Keratinocyte (primary cell): ENCODE measurements at regions not wholly inside any gene's neighbourhood (a gene's known extent, or its start where the extent isn't known, plus 50 kb on each side); places are given as distances from the start of the nearest gene placed in this dataset.
"Not testable (repeated sequence)": the region's sequence is repeated elsewhere in the genome, so short reads cannot be mapped to it uniquely, and the experiment has no call there.

Experiments used
- DNase-seq: peaks from one replicate; pipeline ENCODE4 v3.0.0-alpha.2; 2011; ENCODE audit warnings: low read depth, missing footprints, low spot score
- FAIRE-seq: peaks from 2 replicates; lab custom pipeline; 2011; peaks lifted over from hg19 to GRCh38; lab: Jason Lieb, UNC
- H2AFZ ChIP-seq: 2 replicates; pipeline ENCODE4 v1.6.0; 2012; ENCODE audit warnings: low read length, control low read depth, inconsistent platforms; ENCODE audit not compliant: control insufficient read depth
- H3K27ac ChIP-seq: 2 replicates; pipeline ENCODE4 v1.5.1; 2011; ENCODE audit warnings: low read length; ENCODE audit not compliant: control insufficient read depth, insufficient read depth
- H3K27me3 ChIP-seq: 3 replicates; pipeline ENCODE4 v1.6.0; 2011; ENCODE audit warnings: low read length; ENCODE audit not compliant: control insufficient read depth, insufficient read depth; ENCODE audit errors: extremely low read depth
- H3K36me3 ChIP-seq, 2 experiments: 2 replicates in 1 of 2; 3 replicates in 1 of 2; pipeline ENCODE4 v1.5.1; 2011; ENCODE audit warnings: low read length in 2 of 2, mild to moderate bottlenecking in 1 of 2; ENCODE audit not compliant: control insufficient read depth in 2 of 2, insufficient read depth in 2 of 2; ENCODE audit errors: extremely low read depth in 1 of 2
- H3K4me1 ChIP-seq: 3 replicates; pipeline ENCODE4 v1.5.1; 2011; ENCODE audit warnings: low read length; ENCODE audit not compliant: control insufficient read depth, insufficient read depth; ENCODE audit errors: extremely low read depth
- H3K4me2 ChIP-seq: 3 replicates; pipeline ENCODE4 v1.6.0; 2011; ENCODE audit warnings: low read depth, low read length; ENCODE audit not compliant: control insufficient read depth, insufficient read depth; ENCODE audit errors: extremely low read depth
- H3K4me3 ChIP-seq, 3 experiments: fragments of 200-600 bp in 1 of 3; sonication (generic) in 1 of 3; 2 replicates in 2 of 3; 3 replicates in 1 of 3; pipeline ENCODE4 v1.5.1; 2011 to 2016; ENCODE audit warnings: low read length in 3 of 3, mild to moderate bottlenecking in 3 of 3, control low read depth in 2 of 3, inconsistent platforms in 1 of 3, low read depth in 1 of 3, mixed read lengths in 1 of 3, mixed run types in 1 of 3, moderate library complexity in 1 of 3; ENCODE audit not compliant: control insufficient read depth in 2 of 3, insufficient read depth in 2 of 3; ENCODE audit errors: extremely low read depth in 1 of 3
- H3K79me2 ChIP-seq: 2 replicates; pipeline ENCODE4 v1.6.0; 2012; ENCODE audit warnings: low read length; ENCODE audit not compliant: control insufficient read depth, insufficient read depth
- H3K9ac ChIP-seq: 3 replicates; pipeline ENCODE4 v1.6.0; 2011; ENCODE audit warnings: low read length; ENCODE audit not compliant: control insufficient read depth, insufficient read depth; ENCODE audit errors: extremely low read depth
- H3K9me1 ChIP-seq: 3 replicates; pipeline ENCODE4 v1.6.0; 2011; ENCODE audit warnings: low read length; ENCODE audit not compliant: control insufficient read depth, insufficient read depth; ENCODE audit errors: extremely low read depth
- H3K9me3 ChIP-seq: 2 replicates; pipeline ENCODE4 v1.5.1; 2012; ENCODE audit warnings: low read depth, low read length; ENCODE audit not compliant: control insufficient read depth
- H4K20me1 ChIP-seq: 3 replicates; pipeline ENCODE4 v1.6.0; 2011; ENCODE audit warnings: low read length; ENCODE audit not compliant: control insufficient read depth, insufficient read depth; ENCODE audit errors: extremely low read depth
- EZH2 ChIP-seq: IDR thresholded peaks from one replicate; pipeline ENCODE4 v1.6.1; 2012; ENCODE audit warnings: inconsistent platforms, mild to moderate bottlenecking, low read length, moderate library complexity
- dilution Hi-C: fragments of 300-500 bp; cut with MboI; formaldehyde crosslinking; loops from one replicate; pipeline ENCODE4 v1.7.0; 2020; ENCODE audit warnings: low sequenced_read_pairs; ENCODE audit not compliant: extremely low pct_ligation_motif_present
- TF ChIP-seq, protein P1 (sequence below), 3 experiments: IDR thresholded peaks in 1 of 3; conservative IDR thresholded peaks in 1 of 3; optimal IDR thresholded peaks in 1 of 3; 2 replicates in 2 of 3; 3 replicates in 1 of 3; pipeline versions ENCODE3 to v1.5.1; 2011; ENCODE audit warnings: low read length in 3 of 3, mild to moderate bottlenecking in 3 of 3, moderate library complexity in 2 of 3, control low read depth in 1 of 3, inconsistent platforms in 1 of 3; ENCODE audit not compliant: insufficient read depth in 2 of 3; ENCODE audit errors: extremely low read depth in 1 of 3

- no peak overlapping the region for H3K27ac ChIP-seq
- H3K27me3 ChIP-seq, result no peaks in the 10 kb centered on the region
- peaks cover 5% of the 10 kb centered on the region for H3K4me1 ChIP-seq
- no peak overlapping the region for H3K4me2 ChIP-seq
- no peaks in the 10 kb centered on the region for H3K36me3 ChIP-seq
- no peak for TF ChIP-seq EZH2
- TF ChIP-seq, protein P1, sequence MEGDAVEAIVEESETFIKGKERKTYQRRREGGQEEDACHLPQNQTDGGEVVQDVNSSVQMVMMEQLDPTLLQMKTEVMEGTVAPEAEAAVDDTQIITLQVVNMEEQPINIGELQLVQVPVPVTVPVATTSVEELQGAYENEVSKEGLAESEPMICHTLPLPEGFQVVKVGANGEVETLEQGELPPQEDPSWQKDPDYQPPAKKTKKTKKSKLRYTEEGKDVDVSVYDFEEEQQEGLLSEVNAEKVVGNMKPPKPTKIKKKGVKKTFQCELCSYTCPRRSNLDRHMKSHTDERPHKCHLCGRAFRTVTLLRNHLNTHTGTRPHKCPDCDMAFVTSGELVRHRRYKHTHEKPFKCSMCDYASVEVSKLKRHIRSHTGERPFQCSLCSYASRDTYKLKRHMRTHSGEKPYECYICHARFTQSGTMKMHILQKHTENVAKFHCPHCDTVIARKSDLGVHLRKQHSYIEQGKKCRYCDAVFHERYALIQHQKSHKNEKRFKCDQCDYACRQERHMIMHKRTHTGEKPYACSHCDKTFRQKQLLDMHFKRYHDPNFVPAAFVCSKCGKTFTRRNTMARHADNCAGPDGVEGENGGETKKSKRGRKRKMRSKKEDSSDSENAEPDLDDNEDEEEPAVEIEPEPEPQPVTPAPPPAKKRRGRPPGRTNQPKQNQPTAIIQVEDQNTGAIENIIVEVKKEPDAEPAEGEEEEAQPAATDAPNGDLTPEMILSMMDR (optimal IDR thresholded peaks at IDR 0.05 in 1 of 3, IDR thresholded peaks at IDR 0.05 in 1 of 3, conservative IDR thresholded peaks at IDR 0.05 in 1 of 3; ENCODE audit: extremely low read depth in 1 of 3, insufficient read depth in 2 of 3, low read length in 3 of 3), result no peak
- H3K9me3 ChIP-seq, result no peaks in the 10 kb centered on the region
- H3K79me2 ChIP-seq, result no peaks in the 10 kb centered on the region
- DNase-seq, result no peak
- H3K9ac ChIP-seq, result no peak overlapping the region
- no peak overlapping the region for H2AFZ ChIP-seq
- H4K20me1 ChIP-seq, result no peaks in the 10 kb centered on the region
- no peak overlapping the region for H3K4me3 ChIP-seq
- no peak for FAIRE-seq
- dilution Hi-C loops, result no loop called here
- H3K9me1 ChIP-seq, result no peaks in the 10 kb centered on the region
Observed at GRCh38 chr15:75775296-75776064, 62.8 kb upstream of the CSPG4 start.

GRCh38 chr15:75773974-75774373 lies 61.3 kb upstream of the CSPG4 start:
- H3K79me2 ChIP-seq, H3K4me1 ChIP-seq, H4K20me1 ChIP-seq, H2AFZ ChIP-seq, H3K4me2 ChIP-seq, H3K36me3 ChIP-seq, FAIRE-seq, DNase-seq, H3K9me3 ChIP-seq, dilution Hi-C loops, H3K27ac ChIP-seq, H3K4me3 ChIP-seq, H3K9me1 ChIP-seq, H3K9ac ChIP-seq, H3K27me3 ChIP-seq: not testable (repeated sequence)

GRCh38 chr15:75771054-75771453 lies 58.4 kb upstream of the CSPG4 start:
- H3K9me3 ChIP-seq, H3K9me1 ChIP-seq, H3K4me3 ChIP-seq, H3K4me2 ChIP-seq, H3K27me3 ChIP-seq, H4K20me1 ChIP-seq, H3K36me3 ChIP-seq, dilution Hi-C loops, H3K27ac ChIP-seq, H3K79me2 ChIP-seq, H2AFZ ChIP-seq, H3K9ac ChIP-seq, H3K4me1 ChIP-seq, FAIRE-seq, DNase-seq: not testable (repeated sequence)
